ENCODE measurements at regions not wholly inside any gene's neighbourhood (a gene's known extent, or its start where the extent isn't known, plus 50 kb on each side); places are given as distances from the start of the nearest gene placed in this dataset.

DNA sequence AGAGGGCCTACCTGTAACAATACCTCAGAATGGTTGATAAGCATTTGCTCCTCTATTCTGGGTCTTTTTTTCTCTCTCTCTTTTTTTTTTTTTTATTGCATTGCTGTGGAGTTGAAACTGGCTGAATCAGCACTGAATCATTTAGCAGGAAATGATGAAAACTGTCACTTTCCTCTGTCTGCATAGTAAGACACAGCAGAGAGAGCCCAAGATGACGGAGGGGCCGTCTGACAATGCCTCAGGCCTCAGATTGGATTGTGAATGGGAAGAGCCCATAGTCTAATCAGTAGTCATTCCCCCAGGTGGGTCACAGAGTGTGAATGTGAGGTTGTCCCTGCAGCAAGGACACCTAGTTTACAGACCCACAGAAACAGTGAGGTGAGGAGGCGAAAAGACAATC is 193.2 kb upstream of the PLXNA2 start:
- Histone ChIP-seq H3K27ac (ENCODE audit: extremely low read depth, low read depth, low read length) (no peak overlapping the region), H3K36me3 (ENCODE audit: control insufficient read depth in 2 of 2, insufficient read depth in 1 of 2, low read length in 2 of 2) (no peaks in the 10 kb centered on the region), H3K9me3 (ENCODE audit: control insufficient read depth, insufficient read depth, low read depth, low read length) (no peaks in the 10 kb centered on the region), H3K4me3 (ENCODE audit: low read depth, low read length) (no peak overlapping the region), H3K4me1 (ENCODE audit: control insufficient read depth, insufficient read depth, low read length) (no peaks in the 10 kb centered on the region)
- POLR2A ChIA-PET, result no interaction called here
- no peak for TF ChIP-seq ZNF335 (tag by site-specific recombination; conservative IDR thresholded peaks at IDR 0.05)
- TF ChIP-seq, protein P1, sequence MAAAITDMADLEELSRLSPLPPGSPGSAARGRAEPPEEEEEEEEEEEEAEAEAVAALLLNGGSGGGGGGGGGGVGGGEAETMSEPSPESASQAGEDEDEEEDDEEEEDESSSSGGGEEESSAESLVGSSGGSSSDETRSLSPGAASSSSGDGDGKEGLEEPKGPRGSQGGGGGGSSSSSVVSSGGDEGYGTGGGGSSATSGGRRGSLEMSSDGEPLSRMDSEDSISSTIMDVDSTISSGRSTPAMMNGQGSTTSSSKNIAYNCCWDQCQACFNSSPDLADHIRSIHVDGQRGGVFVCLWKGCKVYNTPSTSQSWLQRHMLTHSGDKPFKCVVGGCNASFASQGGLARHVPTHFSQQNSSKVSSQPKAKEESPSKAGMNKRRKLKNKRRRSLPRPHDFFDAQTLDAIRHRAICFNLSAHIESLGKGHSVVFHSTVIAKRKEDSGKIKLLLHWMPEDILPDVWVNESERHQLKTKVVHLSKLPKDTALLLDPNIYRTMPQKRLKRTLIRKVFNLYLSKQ (tag by site-specific recombination; IDR thresholded peaks at IDR 0.05; ENCODE audit: borderline replicate concordance), result no peak
- no peak for TF ChIP-seq WT1 (tag by site-specific recombination; IDR thresholded peaks at IDR 0.05)
- TF ChIP-seq, protein P2, sequence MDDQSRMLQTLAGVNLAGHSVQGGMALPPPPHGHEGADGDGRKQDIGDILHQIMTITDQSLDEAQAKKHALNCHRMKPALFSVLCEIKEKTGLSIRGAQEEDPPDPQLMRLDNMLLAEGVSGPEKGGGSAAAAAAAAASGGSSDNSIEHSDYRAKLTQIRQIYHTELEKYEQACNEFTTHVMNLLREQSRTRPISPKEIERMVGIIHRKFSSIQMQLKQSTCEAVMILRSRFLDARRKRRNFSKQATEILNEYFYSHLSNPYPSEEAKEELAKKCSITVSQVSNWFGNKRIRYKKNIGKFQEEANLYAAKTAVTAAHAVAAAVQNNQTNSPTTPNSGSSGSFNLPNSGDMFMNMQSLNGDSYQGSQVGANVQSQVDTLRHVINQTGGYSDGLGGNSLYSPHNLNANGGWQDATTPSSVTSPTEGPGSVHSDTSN (CRISPR knock-in tag; IDR thresholded peaks at IDR 0.05), result no peak
- no peak for TF ChIP-seq SP3 (tag by site-specific recombination; IDR thresholded peaks at IDR 0.05)
- TF ChIP-seq ZEB2 (tag by site-specific recombination; IDR thresholded peaks at IDR 0.05), result no peak
- TF ChIP-seq ZSCAN5A (tag by site-specific recombination; IDR thresholded peaks at IDR 0.05), result no peak
- TF ChIP-seq, protein P3, sequence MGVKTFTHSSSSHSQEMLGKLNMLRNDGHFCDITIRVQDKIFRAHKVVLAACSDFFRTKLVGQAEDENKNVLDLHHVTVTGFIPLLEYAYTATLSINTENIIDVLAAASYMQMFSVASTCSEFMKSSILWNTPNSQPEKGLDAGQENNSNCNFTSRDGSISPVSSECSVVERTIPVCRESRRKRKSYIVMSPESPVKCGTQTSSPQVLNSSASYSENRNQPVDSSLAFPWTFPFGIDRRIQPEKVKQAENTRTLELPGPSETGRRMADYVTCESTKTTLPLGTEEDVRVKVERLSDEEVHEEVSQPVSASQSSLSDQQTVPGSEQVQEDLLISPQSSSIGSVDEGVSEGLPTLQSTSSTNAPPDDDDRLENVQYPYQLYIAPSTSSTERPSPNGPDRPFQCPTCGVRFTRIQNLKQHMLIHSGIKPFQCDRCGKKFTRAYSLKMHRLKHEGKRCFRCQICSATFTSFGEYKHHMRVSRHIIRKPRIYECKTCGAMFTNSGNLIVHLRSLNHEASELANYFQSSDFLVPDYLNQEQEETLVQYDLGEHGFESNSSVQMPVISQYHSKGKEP (tag by site-specific recombination; IDR thresholded peaks at IDR 0.05), result no peak
- TF ChIP-seq, protein P4, sequence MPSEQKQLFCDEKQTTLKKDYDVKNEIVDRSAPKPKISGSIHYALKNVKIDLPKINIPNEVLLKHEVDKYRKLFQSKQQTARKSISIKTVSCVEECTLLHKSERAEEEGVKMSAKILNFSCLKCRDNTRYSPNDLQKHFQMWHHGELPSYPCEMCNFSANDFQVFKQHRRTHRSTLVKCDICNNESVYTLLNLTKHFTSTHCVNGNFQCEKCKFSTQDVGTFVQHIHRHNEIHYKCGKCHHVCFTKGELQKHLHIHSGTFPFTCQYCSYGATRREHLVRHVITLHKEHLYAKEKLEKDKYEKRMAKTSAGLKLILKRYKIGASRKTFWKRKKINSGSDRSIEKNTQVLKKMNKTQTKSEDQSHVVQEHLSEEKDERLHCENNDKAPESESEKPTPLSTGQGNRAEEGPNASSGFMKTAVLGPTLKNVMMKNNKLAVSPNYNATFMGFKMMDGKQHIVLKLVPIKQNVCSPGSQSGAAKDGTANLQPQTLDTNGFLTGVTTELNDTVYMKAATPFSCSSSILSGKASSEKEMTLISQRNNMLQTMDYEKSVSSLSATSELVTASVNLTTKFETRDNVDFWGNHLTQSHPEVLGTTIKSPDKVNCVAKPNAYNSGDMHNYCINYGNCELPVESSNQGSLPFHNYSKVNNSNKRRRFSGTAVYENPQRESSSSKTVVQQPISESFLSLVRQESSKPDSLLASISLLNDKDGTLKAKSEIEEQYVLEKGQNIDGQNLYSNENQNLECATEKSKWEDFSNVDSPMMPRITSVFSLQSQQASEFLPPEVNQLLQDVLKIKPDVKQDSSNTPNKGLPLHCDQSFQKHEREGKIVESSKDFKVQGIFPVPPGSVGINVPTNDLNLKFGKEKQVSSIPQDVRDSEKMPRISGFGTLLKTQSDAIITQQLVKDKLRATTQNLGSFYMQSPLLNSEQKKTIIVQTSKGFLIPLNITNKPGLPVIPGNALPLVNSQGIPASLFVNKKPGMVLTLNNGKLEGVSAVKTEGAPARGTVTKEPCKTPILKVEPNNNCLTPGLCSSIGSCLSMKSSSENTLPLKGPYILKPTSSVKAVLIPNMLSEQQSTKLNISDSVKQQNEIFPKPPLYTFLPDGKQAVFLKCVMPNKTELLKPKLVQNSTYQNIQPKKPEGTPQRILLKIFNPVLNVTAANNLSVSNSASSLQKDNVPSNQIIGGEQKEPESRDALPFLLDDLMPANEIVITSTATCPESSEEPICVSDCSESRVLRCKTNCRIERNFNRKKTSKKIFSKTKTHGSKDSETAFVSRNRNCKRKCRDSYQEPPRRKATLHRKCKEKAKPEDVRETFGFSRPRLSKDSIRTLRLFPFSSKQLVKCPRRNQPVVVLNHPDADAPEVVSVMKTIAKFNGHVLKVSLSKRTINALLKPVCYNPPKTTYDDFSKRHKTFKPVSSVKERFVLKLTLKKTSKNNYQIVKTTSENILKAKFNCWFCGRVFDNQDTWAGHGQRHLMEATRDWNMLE (tag by site-specific recombination; conservative IDR thresholded peaks at IDR 0.05; ENCODE audit: low read depth), result no peak
- TF ChIP-seq ZFP3 (tag by site-specific recombination; IDR thresholded peaks at IDR 0.05; ENCODE audit: low read depth), result no peak
- TF ChIP-seq ZNF324 (tag by site-specific recombination; IDR thresholded peaks at IDR 0.05), result no peak
- TF ChIP-seq, protein P5, sequence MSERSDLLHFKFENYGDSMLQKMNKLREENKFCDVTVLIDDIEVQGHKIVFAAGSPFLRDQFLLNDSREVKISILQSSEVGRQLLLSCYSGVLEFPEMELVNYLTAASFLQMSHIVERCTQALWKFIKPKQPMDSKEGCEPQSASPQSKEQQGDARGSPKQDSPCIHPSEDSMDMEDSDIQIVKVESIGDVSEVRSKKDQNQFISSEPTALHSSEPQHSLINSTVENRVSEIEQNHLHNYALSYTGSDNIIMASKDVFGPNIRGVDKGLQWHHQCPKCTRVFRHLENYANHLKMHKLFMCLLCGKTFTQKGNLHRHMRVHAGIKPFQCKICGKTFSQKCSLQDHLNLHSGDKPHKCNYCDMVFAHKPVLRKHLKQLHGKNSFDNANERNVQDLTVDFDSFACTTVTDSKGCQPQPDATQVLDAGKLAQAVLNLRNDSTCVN (tag by site-specific recombination; optimal IDR thresholded peaks at IDR 0.05), result no peak
- TF ChIP-seq ZNF654 (tag by site-specific recombination; IDR thresholded peaks at IDR 0.05; ENCODE audit: low read depth), result no peak
- CTCF ChIA-PET, result no interaction called here
